Dedifferentiated amniotic fluid mesenchymal stem cell (primary cell): ENCODE measurements at regions not wholly inside any gene's neighbourhood (a gene's known extent, or its start where the extent isn't known, plus 50 kb on each side); places are given as distances from the start of the nearest gene placed in this dataset.

Experiments
- DNase-seq: peaks from one replicate; pipeline ENCODE4 v3.0.0-alpha.2; 2016; ENCODE audit errors: extremely low spot score

- DNase-seq = no peak
Observed at GRCh38 chr16:65509172-65509571, 387.3 kb upstream of the CDH11 start.

DNA sequence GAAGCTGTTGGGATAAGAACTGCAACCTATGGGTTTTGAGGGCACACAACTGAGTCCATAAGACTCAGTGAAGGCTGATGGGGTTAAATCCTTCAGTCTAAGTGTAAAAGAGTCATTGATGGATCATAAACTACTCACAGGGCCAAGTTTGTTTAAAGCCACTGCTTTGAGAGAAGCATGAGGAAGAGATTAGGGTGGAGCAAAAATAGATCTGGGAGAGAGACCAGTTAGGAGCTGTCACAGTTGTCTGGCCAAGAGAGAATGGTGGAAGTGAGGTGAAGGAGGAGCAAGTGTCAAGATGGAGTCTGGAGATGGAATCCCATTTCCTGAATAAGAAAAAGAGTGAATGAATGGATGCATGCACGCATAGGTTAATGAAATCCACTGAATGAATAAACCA lies 379.1 kb upstream of the CDH11 start:
- no peak for DNase-seq

DNA sequence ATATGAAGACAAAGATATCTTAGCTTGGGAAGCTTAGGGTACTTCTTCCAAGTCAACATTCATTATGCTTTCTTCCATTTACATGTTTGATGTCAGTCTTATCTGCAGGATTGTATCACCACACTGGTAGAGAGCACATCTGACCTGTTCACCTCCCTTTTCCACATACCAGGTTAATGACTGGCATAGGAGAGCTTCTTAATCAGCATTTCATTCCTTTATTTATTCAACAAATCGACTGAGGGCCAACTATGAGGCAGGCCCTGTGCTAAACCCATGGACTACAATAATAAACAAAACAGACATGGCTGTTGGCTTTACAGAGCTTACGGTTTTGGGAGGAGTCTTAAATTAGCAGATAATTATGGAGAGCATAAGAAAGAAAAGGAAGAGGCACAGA lies 378.1 kb upstream of the CDH11 start:
- no peak for DNase-seq

GRCh38 chr16:65499566-65499965 lies 377.7 kb upstream of the CDH11 start:
- no peak for DNase-seq

- DNase-seq = no peak
Observed at GRCh38 chr16:65497571-65497970, 375.7 kb upstream of the CDH11 start.

GRCh38 chr16:65495106-65495505 lies 373.2 kb upstream of the CDH11 start:
- DNase-seq = no peak

GRCh38 chr16:65494609-65495008 lies 372.7 kb upstream of the CDH11 start:
- DNase-seq = no peak

GRCh38 chr16:65494080-65494479 lies 372.2 kb upstream of the CDH11 start:
- no peak for DNase-seq

DNA sequence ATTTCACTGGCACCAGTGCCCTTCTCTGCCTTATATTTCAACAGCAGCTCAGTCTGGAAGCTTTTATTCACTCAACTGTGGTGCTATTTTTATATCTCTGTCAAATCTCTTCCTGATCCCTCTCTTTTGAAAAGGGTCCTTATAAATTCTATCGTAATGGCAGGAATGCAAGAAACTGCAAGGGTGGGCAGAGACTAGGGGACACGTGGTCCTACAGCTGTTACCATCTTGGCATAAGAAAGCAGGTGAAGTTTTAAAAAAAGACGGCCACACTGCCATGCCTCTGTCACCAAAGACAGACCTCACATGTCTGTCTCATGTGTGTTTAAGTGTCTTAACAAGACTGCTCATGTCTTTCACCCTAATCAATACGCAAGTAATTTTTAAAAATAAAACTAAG lies 368.4 kb upstream of the CDH11 start:
- DNase-seq = no peak

DNA sequence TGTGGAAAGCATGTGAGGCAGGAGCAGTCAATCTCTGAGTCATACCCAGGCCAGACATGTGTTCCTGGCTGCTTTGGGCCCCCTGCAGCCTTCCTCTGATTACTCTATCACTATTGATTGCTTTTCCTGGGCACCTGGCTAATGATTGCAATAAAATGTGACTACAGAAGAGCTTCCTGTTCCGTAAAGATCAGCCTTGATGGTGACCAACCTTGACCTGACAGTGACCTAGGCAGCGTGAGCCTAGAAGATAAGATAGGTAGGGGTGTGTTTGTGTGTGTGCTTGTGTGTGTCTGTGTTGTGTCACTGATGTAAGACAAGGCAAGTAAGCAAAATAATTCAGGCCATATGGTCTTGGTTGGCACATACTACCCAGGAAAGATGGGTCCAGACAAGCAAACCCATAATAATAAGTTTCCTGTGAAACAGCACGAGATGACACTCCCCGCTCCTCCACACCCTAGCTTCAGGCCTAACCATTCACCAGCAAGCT lies 367.7 kb upstream of the CDH11 start:
- DNase-seq = no peak

DNA sequence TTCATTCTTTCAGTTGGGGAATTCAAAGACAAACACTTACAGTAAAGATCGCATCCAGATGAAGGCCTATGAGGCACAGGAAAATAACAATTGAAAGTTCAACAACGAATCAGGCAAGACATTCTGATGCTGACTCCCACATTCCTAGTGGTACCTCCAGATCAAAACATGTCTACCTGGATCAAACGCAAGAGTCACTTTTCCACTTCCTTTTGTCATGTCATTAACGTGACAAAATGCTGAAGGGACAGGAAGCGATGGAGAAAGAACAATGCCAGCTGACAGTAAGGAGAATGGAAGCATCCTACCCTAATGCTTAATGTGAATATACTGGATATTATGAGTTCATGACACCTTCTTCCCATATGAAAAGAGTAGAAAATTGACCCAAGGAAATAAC lies 365.4 kb upstream of the CDH11 start:
- DNase-seq = no peak

- no peak for DNase-seq
Observed at GRCh38 chr16:65481956-65482355, 360.1 kb upstream of the CDH11 start.

- no peak for DNase-seq
Observed at GRCh38 chr16:65480281-65481091, 358.6 kb upstream of the CDH11 start.

GRCh38 chr16:65476448-65476955 lies 354.6 kb upstream of the CDH11 start:
- DNase-seq = no peak

GRCh38 chr16:65473699-65474098 lies 351.8 kb upstream of the CDH11 start:
- no peak for DNase-seq

- DNase-seq = no peak
Observed at GRCh38 chr16:65469116-65469515, 347.3 kb upstream of the CDH11 start.

DNA sequence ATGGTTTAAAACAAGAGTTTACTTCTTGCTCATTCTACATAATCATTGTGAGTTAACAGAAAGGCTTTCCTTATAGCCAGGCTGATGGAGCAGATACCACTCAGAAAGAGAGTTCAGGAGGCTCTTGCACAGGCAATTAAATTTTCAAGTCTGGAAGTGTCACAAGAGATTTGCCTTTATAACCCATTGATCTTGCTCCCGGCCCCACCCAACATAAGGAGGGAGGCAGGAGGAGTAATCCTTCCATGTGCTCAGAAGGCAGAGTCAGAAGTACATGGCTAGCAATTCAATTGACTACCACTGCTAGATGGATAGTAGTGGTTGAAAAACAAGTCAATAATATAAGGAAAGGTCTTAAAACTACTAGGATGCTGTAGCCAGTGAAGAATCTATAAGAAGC lies 346.3 kb upstream of the CDH11 start:
- no peak for DNase-seq

DNA sequence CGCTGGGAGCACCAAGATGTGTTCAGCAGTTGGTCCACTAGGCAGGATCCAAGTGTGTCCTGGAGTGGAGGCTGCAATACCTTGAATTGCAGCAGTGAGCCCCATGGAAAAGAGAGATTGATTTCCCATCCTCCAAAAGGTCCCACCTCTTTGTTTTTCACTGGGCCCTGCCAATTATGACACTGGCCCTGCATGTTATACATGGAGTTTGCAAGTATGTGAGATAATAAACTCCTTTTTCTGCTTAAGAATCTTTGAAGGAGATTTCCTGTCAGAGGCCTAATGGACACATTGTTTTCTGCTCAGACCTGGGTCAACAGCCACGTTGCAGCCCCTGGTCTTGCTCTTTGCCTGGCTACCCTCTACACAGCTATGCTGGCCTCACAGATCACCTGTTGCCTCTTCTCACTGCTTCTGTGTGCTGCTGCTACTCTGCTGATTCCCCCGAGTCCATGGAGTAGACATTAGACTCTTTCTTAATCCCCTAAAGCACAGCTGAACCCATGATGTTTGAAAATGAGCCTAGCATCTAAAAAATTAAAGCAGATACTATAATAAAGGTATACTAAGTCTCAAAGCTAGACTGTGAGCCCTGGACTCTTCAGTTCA lies 341.9 kb upstream of the CDH11 start:
- no peak for DNase-seq

- no peak for DNase-seq
Observed at GRCh38 chr16:65457084-65457483, 335.2 kb upstream of the CDH11 start.

DNA sequence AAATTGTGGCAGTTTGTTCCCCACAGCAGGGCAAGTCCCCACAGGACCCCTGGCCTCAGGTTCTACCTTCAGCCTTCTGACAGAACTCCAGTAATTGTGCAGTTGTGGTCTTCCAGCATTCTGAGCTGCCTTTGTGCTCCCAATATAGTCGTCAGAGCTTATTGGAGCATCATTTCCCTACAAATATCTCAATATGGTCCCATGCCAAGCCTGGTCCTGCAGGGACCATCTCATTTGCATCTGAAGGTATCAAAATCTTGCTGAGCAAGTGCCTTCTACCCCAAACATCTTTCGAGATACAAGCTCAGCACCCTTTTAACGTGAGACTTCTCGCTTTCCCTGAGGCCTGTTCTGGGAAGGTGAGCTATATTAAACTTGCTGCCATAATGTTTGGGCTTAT lies 333.9 kb upstream of the CDH11 start:
- DNase-seq = no peak

DNA sequence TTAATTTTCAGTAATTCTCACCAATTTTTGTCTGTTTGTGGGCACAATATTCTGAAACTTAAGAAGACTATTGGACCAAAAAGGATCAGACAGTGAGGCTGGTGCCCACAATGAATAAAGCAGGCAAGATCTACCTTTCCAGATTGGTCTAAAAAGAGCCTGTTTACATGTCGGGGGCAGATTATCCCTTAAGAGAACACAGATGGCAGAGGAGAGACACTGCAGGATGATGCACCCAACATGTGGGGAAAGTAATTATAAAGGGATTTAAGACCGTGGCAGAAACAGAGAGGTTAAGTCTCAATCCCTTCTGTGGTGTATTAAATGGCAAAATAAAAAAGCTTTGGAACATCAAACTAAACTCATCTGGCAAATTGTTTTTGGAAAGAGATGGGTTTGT lies 331.8 kb upstream of the CDH11 start:
- no peak for DNase-seq

GRCh38 chr16:65449526-65449925 lies 327.7 kb upstream of the CDH11 start:
- no peak for DNase-seq

GRCh38 chr16:65446427-65446826 lies 324.6 kb upstream of the CDH11 start:
- no peak for DNase-seq
